ENCODE measurements at regions not wholly inside any gene's neighbourhood (a gene's known extent, or its start where the extent isn't known, plus 50 kb on each side); places are given as distances from the start of the nearest gene placed in this dataset.

GRCh38 chr13:104017317-104017716 is 951.1 kb upstream of the SLC10A2 start:
- Histone ChIP-seq H3K79me2 (ENCODE audit: insufficient read depth, low read depth, low read length) (no peaks in the 10 kb centered on the region), H4K20me1 (ENCODE audit: insufficient read depth, low read length) (no peaks in the 10 kb centered on the region), H3K4me3 (ENCODE audit: low read depth, low read length, poor library complexity, severe bottlenecking) (no peak overlapping the region), H3K4me1 (ENCODE audit: insufficient read depth, low read length, poor library complexity, severe bottlenecking) (no peaks in the 10 kb centered on the region), H2AFZ (ENCODE audit: low read length) (no peak overlapping the region), H3K27ac (ENCODE audit: low read depth, low read length, poor library complexity, severe bottlenecking) (no peak overlapping the region), H3K9me2 (ENCODE audit: insufficient read depth, low read length) (no peaks in the 10 kb centered on the region), H3K9me3 (ENCODE audit: low read length) (no peaks in the 10 kb centered on the region), H3K4me2 (ENCODE audit: low read length) (no peak overlapping the region), H3K36me3 (ENCODE audit: insufficient read depth, low read length) (no peaks in the 10 kb centered on the region)
- BruUV-seq (replicated peaks), result no TSS peak
- DNase-seq (ENCODE audit: low spot score), result no peak
- no peak for TF ChIP-seq EZH2phosphoT487 (IDR thresholded peaks at IDR 0.05; ENCODE audit: borderline replicate concordance, low read depth, low read length)
- TF ChIP-seq, protein P1, sequence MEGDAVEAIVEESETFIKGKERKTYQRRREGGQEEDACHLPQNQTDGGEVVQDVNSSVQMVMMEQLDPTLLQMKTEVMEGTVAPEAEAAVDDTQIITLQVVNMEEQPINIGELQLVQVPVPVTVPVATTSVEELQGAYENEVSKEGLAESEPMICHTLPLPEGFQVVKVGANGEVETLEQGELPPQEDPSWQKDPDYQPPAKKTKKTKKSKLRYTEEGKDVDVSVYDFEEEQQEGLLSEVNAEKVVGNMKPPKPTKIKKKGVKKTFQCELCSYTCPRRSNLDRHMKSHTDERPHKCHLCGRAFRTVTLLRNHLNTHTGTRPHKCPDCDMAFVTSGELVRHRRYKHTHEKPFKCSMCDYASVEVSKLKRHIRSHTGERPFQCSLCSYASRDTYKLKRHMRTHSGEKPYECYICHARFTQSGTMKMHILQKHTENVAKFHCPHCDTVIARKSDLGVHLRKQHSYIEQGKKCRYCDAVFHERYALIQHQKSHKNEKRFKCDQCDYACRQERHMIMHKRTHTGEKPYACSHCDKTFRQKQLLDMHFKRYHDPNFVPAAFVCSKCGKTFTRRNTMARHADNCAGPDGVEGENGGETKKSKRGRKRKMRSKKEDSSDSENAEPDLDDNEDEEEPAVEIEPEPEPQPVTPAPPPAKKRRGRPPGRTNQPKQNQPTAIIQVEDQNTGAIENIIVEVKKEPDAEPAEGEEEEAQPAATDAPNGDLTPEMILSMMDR (conservative IDR thresholded peaks at IDR 0.05; ENCODE audit: low read length), result no peak
- POLR2A ChIA-PET, result no interaction called here
- CTCF ChIA-PET (ENCODE audit: unreplicated experiment), result no interaction called here
- intact Hi-C loops (cut with micrococcal nuclease; ENCODE audit: unreplicated experiment), result no loop called here

DNA sequence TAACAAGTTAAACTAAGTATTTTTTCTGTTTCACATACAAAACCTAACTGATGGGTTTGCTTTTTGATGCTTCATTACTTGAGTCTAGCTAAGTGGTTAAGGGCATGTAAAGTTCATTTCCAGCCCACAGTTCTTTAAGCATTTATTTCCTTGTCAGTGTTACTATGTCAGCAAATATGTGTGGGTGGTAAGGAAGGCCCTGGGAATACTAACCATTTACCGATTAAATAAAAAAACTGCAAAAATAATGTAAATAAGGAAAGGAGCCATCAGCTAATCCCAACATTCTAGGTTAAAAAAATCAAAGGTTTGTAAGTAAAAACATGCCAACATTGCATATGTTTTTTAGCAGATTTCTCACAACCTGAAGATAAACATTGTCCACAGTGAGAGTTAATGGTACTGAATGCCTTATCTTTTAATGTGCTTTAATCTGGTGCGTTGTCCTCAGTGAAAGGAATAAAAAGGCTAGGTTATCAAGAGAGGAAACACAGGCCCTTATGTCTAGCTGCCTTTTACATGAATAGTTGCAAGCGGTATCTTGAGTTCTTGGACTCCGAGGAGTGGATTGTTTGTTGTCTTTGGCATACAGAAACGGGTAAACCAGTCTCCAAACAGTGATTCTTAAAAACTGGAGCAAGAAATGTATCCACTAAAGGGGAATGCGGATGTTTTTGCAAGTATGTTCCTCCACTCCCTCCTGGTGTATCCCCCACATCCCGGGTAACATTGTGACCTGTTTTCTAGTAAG is 949.6 kb upstream of the SLC10A2 start:
- Histone ChIP-seq H3K4me3 (ENCODE audit: low read depth, low read length, poor library complexity, severe bottlenecking) (no peak overlapping the region), H2AFZ (ENCODE audit: low read length) (no peak overlapping the region), H3K4me1 (ENCODE audit: insufficient read depth, low read length, poor library complexity, severe bottlenecking) (no peaks in the 10 kb centered on the region), H3K36me3 (ENCODE audit: insufficient read depth, low read length) (no peaks in the 10 kb centered on the region), H3K9me3 (ENCODE audit: low read length) (no peaks in the 10 kb centered on the region), H3K79me2 (ENCODE audit: insufficient read depth, low read depth, low read length) (no peaks in the 10 kb centered on the region), H4K20me1 (ENCODE audit: insufficient read depth, low read length) (no peaks in the 10 kb centered on the region), H3K9me2 (ENCODE audit: insufficient read depth, low read length) (no peaks in the 10 kb centered on the region), H3K27ac (ENCODE audit: low read depth, low read length, poor library complexity, severe bottlenecking) (no peak overlapping the region), H3K4me2 (ENCODE audit: low read length) (no peak overlapping the region)
- CTCF ChIA-PET (ENCODE audit: unreplicated experiment), result no interaction called here
- no peak for DNase-seq (ENCODE audit: low spot score)
- intact Hi-C loops (cut with micrococcal nuclease; ENCODE audit: unreplicated experiment), result no loop called here
- BruUV-seq (replicated peaks), result no TSS peak
- TF ChIP-seq, protein P1 (conservative IDR thresholded peaks at IDR 0.05; ENCODE audit: low read length), result no peak
- TF ChIP-seq EZH2phosphoT487 (IDR thresholded peaks at IDR 0.05; ENCODE audit: borderline replicate concordance, low read depth, low read length), result no peak
- POLR2A ChIA-PET, result no interaction called here

GRCh38 chr13:104014803-104015645 is 948.8 kb upstream of the SLC10A2 start:
- no peaks in the 10 kb centered on the region for H4K20me1 ChIP-seq (ENCODE audit: insufficient read depth, low read length)
- no peak for DNase-seq (ENCODE audit: low spot score)
- no peak overlapping the region for H3K4me2 ChIP-seq (ENCODE audit: low read length)
- no peaks in the 10 kb centered on the region for H3K4me1 ChIP-seq (ENCODE audit: insufficient read depth, low read length, poor library complexity, severe bottlenecking)
- no peaks in the 10 kb centered on the region for H3K79me2 ChIP-seq (ENCODE audit: insufficient read depth, low read depth, low read length)
- intact Hi-C loops (cut with micrococcal nuclease; ENCODE audit: unreplicated experiment), result no loop called here
- no peaks in the 10 kb centered on the region for H3K36me3 ChIP-seq (ENCODE audit: insufficient read depth, low read length)
- no TSS peak for BruUV-seq (replicated peaks)
- H3K9me3 ChIP-seq (ENCODE audit: low read length), result no peaks in the 10 kb centered on the region
- CTCF ChIA-PET (ENCODE audit: unreplicated experiment), result no interaction called here
- no peak overlapping the region for H3K4me3 ChIP-seq (ENCODE audit: low read depth, low read length, poor library complexity, severe bottlenecking)
- no peaks in the 10 kb centered on the region for H3K9me2 ChIP-seq (ENCODE audit: insufficient read depth, low read length)
- no peak overlapping the region for H2AFZ ChIP-seq (ENCODE audit: low read length)
- POLR2A ChIA-PET, result no interaction called here
- H3K27ac ChIP-seq (ENCODE audit: low read depth, low read length, poor library complexity, severe bottlenecking), result no peak overlapping the region
- TF ChIP-seq EZH2phosphoT487 (IDR thresholded peaks at IDR 0.05; ENCODE audit: borderline replicate concordance, low read depth, low read length), result no peak
- TF ChIP-seq, protein P1 (conservative IDR thresholded peaks at IDR 0.05; ENCODE audit: low read length), result no peak

Measured in OCI-LY7 (cell line).